OCI-LY7 (cell line): ENCODE measurements at regions not wholly inside any gene's neighbourhood (a gene's known extent, or its start where the extent isn't known, plus 50 kb on each side); places are given as distances from the start of the nearest gene placed in this dataset.

Source experiments
- BruUV-seq: library from RNA; stranded (reverse); fragments of 400-500 nt; replicated peaks from 2 replicates; lab custom pipeline; 2021; lab: Mats Ljungman, UMichigan
- CTCF ChIA-PET: fragments of 300-600 bp; sonication (Branson Sonifier 250); formaldehyde crosslinking; loops from one replicate; lab custom pipeline; 2022; ENCODE audit warnings: antibody characterized with exemption; ENCODE audit not compliant: unreplicated experiment; lab: Charles Lee
- POLR2A ChIA-PET: fragments of 300-600 bp; sonication (Branson Sonifier 250); formaldehyde crosslinking; loops from one replicate; lab custom pipeline; 2022; ENCODE audit warnings: antibody characterized with exemption; lab: Charles Lee
- DNase-seq: peaks from one replicate; pipeline ENCODE4 v3.0.0-alpha.2; 2015; ENCODE audit warnings: low spot score
- H2AFZ ChIP-seq: fragments of 200-600 bp; sonication (generic), shearing (Covaris generic); 2 replicates; pipeline ENCODE4 v1.6.1; 2014; ENCODE audit warnings: mild to moderate bottlenecking, antibody characterized with exemption, low read length, moderate library complexity
- H3K27ac ChIP-seq: fragments of 200-600 bp; sonication (generic); 2 replicates; pipeline ENCODE4 v1.5.1; 2014; ENCODE audit warnings: mixed run types, low read depth, mild to moderate bottlenecking, moderate library complexity, low read length, inconsistent platforms; ENCODE audit not compliant: poor library complexity, severe bottlenecking
- H3K36me3 ChIP-seq: fragments of 200-600 bp; sonication (generic); 2 replicates; pipeline ENCODE4 v1.6.1; 2014; ENCODE audit warnings: mild to moderate bottlenecking, antibody characterized with exemption, low read length, moderate library complexity, mixed read lengths; ENCODE audit not compliant: insufficient read depth
- H3K4me1 ChIP-seq: fragments of 200-600 bp; sonication (generic); 2 replicates; pipeline ENCODE4 v1.5.1; 2014; ENCODE audit warnings: mild to moderate bottlenecking, low read length; ENCODE audit not compliant: insufficient read depth, poor library complexity, severe bottlenecking
- H3K4me2 ChIP-seq: fragments of 200-600 bp; sonication (generic); 2 replicates; pipeline ENCODE4 v1.6.1; 2014; ENCODE audit warnings: mild to moderate bottlenecking, low read length
- H3K4me3 ChIP-seq: fragments of 200-600 bp; sonication (generic); 2 replicates; pipeline ENCODE4 v1.5.1; 2014; ENCODE audit warnings: mild to moderate bottlenecking, low read depth, low read length; ENCODE audit not compliant: poor library complexity, severe bottlenecking
- H3K79me2 ChIP-seq: fragments of 200-600 bp; sonication (generic); 2 replicates; pipeline ENCODE4 v1.6.1; 2016; ENCODE audit warnings: low read depth, mild to moderate bottlenecking, low read length, moderate library complexity, mixed read lengths; ENCODE audit not compliant: insufficient read depth
- H3K9me2 ChIP-seq: fragments of 200-600 bp; sonication (generic); 2 replicates; pipeline ENCODE4 v1.6.1; 2016; ENCODE audit warnings: mild to moderate bottlenecking, low read length, mixed read lengths; ENCODE audit not compliant: insufficient read depth
- H3K9me3 ChIP-seq: fragments of 200-600 bp; sonication (generic); 2 replicates; pipeline ENCODE4 v1.6.1; 2014; ENCODE audit warnings: mild to moderate bottlenecking, mixed run types, low read length, mixed read lengths
- H4K20me1 ChIP-seq: fragments of 200-600 bp; sonication (generic); 2 replicates; pipeline ENCODE4 v1.6.1; 2014; ENCODE audit warnings: mild to moderate bottlenecking, antibody characterized with exemption, low read length, moderate library complexity, mixed read lengths; ENCODE audit not compliant: insufficient read depth
- EZH2phosphoT487 ChIP-seq: fragments of 200-600 bp; sonication (generic); IDR thresholded peaks from 2 replicates; pipeline ENCODE4 v1.6.1; 2018; ENCODE audit warnings: low read depth, borderline replicate concordance, mild to moderate bottlenecking, mixed run types, antibody characterized with exemption, low read length, moderate library complexity, mixed read lengths
- intact Hi-C: fragments of 100-400 bp; cut with micrococcal nuclease; formaldehyde crosslinking; loops from one replicate; pipeline ENCODE4 v1.10.0; 2022; ENCODE audit not compliant: unreplicated experiment
- TF ChIP-seq, protein P1 (sequence below): fragments of 200-600 bp; sonication (generic); conservative IDR thresholded peaks from 2 replicates; pipeline ENCODE4 v1.5.1; 2014; ENCODE audit warnings: mild to moderate bottlenecking, antibody characterized with exemption, low read length, moderate library complexity, mixed read lengths

DNA sequence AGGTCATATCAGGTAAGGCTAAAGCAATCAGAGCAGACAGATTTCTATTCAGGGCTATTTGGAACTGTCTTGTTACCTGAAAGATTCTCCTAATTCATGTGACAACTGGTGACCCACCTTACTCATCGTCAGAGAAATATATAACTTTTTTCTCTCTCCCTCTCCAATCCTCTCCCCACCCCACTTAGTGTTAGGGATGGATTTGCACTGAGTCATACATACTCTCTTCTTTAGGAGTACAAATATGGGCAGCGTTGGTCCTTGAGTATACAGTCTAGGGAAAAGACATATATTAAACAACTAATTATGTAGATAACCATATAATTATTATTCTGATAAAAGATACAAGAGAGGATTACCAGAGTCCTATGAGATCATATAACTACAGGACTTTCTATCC, 246.3 kb downstream of the HHIPL2 start:
- CTCF ChIA-PET, result no interaction called here

DNA sequence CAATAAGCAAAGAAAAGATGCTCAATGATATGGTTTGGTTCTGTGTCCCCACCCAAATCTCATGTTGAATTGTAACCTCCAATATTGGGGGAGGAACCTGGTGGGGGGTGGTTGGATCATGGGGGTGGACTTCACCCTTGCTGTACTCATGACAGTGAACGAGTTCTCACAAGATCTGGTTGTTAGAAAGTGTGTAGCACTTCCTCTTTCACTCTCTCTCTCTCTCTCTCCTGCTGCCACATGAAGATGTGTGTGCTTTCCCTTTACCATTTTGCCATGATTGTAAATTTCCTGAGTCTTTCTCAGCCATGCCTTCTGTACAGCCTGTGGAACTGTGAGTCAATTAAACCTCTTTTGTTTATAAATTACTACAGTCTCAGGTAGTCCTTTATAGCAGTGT, 248.4 kb downstream of the HHIPL2 start:
- no peak overlapping the region for H3K27ac ChIP-seq
- ChIA-PET CTCF (no interaction called here), POLR2A (no interaction called here)
- TF ChIP-seq EZH2phosphoT487, result no peak
- TF ChIP-seq, protein P1, sequence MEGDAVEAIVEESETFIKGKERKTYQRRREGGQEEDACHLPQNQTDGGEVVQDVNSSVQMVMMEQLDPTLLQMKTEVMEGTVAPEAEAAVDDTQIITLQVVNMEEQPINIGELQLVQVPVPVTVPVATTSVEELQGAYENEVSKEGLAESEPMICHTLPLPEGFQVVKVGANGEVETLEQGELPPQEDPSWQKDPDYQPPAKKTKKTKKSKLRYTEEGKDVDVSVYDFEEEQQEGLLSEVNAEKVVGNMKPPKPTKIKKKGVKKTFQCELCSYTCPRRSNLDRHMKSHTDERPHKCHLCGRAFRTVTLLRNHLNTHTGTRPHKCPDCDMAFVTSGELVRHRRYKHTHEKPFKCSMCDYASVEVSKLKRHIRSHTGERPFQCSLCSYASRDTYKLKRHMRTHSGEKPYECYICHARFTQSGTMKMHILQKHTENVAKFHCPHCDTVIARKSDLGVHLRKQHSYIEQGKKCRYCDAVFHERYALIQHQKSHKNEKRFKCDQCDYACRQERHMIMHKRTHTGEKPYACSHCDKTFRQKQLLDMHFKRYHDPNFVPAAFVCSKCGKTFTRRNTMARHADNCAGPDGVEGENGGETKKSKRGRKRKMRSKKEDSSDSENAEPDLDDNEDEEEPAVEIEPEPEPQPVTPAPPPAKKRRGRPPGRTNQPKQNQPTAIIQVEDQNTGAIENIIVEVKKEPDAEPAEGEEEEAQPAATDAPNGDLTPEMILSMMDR, result no peak
- intact Hi-C loops, result no loop called here
- no peak overlapping the region for H3K4me2 ChIP-seq
- H3K4me3 ChIP-seq, result no peak overlapping the region
- H3K9me3 ChIP-seq, result no peaks in the 10 kb centered on the region
- DNase-seq, result no peak
- no peaks in the 10 kb centered on the region for H3K79me2 ChIP-seq
- no peak overlapping the region for H2AFZ ChIP-seq
- no peaks in the 10 kb centered on the region for H4K20me1 ChIP-seq
- no peaks in the 10 kb centered on the region for H3K36me3 ChIP-seq
- H3K4me1 ChIP-seq, result no peaks in the 10 kb centered on the region
- H3K9me2 ChIP-seq, result no peaks in the 10 kb centered on the region
- no TSS peak for BruUV-seq

More for the DNA sequence above, 246.3 kb downstream of the HHIPL2 start:
- H3K27ac ChIP-seq, result no peak overlapping the region
- H3K9me2 ChIP-seq, result no peaks in the 10 kb centered on the region; the same call in 1 of the 2 replicates
- BruUV-seq, result no TSS peak
- H3K36me3 ChIP-seq, result no peaks in the 10 kb centered on the region
- POLR2A ChIA-PET, result no interaction called here
- no peaks in the 10 kb centered on the region for H3K79me2 ChIP-seq
- intact Hi-C loops, result no loop called here
- no peak overlapping the region for H3K4me3 ChIP-seq
- no peaks in the 10 kb centered on the region for H3K4me1 ChIP-seq
- no peaks in the 10 kb centered on the region for H3K9me3 ChIP-seq
- no peak for TF ChIP-seq EZH2phosphoT487
- TF ChIP-seq, protein P1, result no peak
- H2AFZ ChIP-seq, result no peak overlapping the region
- no peak overlapping the region for H3K4me2 ChIP-seq
- DNase-seq, result no peak
- H4K20me1 ChIP-seq, result no peaks in the 10 kb centered on the region

DNA sequence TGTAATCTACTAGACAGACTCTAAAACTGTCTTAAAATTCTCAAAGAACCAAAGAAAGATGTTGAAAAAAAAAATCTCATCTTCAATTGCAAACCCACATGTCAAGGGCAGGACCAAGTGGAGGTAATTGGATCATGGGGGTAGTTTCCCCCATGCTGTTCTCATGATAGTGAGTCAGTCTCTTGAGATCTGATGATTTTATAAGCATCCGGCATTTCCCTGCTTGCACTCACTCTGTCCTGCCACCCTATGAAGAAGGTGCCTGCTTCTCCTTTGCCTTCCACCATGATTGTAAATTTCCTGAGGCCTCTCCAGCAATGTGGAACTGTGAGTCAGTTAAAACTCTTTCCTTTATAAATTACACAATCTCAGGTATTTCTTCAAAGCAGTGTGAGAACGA, 257.0 kb downstream of the HHIPL2 start:
- no peak overlapping the region for H3K4me2 ChIP-seq
- no peak overlapping the region for H3K4me3 ChIP-seq
- H4K20me1 ChIP-seq, result no peaks in the 10 kb centered on the region
- CTCF ChIA-PET, result no interaction called here
- intact Hi-C loops, result no loop called here
- no peak for TF ChIP-seq EZH2phosphoT487
- TF ChIP-seq, protein P1, result no peak
- no peaks in the 10 kb centered on the region for H3K79me2 ChIP-seq
- no peaks in the 10 kb centered on the region for H3K9me3 ChIP-seq
- no peak overlapping the region for H2AFZ ChIP-seq
- no peaks in the 10 kb centered on the region for H3K36me3 ChIP-seq
- no peaks in the 10 kb centered on the region for H3K4me1 ChIP-seq
- no peaks in the 10 kb centered on the region for H3K9me2 ChIP-seq
- POLR2A ChIA-PET, result no interaction called here
- no peak overlapping the region for H3K27ac ChIP-seq
- no TSS peak for BruUV-seq
- DNase-seq, result no peak
